Liver (tissue), 7 donors: ENCODE measurements at regions not wholly inside any gene's neighbourhood (a gene's known extent, or its start where the extent isn't known, plus 50 kb on each side); places are given as distances from the start of the nearest gene placed in this dataset.

ENCODE experiments used
- DNase-seq: peaks from one replicate; pipeline ENCODE4 v3.0.0-alpha.2; 2017; ENCODE audit warnings: low spot score
- H3K27ac ChIP-seq, 2 donors: one replicate each; pipeline ENCODE4 v1.7.0; 2013; ENCODE audit warnings: inconsistent platforms in 2 of 2, low read length in 2 of 2, control low read depth in 1 of 2, low read depth in 1 of 2, mild to moderate bottlenecking in 1 of 2
- H3K27me3 ChIP-seq, 4 donors: one replicate each; pipeline versions ENCODE4 v1.6.1 to v1.7.0; 2013; ENCODE audit warnings: low read length in 3 of 4, inconsistent platforms in 1 of 4, mild to moderate bottlenecking in 1 of 4, moderate library complexity in 1 of 4; ENCODE audit not compliant: control insufficient read depth in 4 of 4, insufficient read depth in 4 of 4
- H3K36me3 ChIP-seq, 4 donors: one replicate each; pipeline versions ENCODE4 v1.6.1 to v1.7.0; 2013; ENCODE audit warnings: low read length in 3 of 4, mild to moderate bottlenecking in 3 of 4, low read depth in 1 of 4, moderate library complexity in 1 of 4; ENCODE audit not compliant: control insufficient read depth in 4 of 4, insufficient read depth in 3 of 4
- H3K4me1 ChIP-seq, 4 donors: one replicate each; pipeline versions ENCODE4 v1.6.1 to v1.7.0; 2013; ENCODE audit warnings: low read length in 3 of 4, mild to moderate bottlenecking in 3 of 4, moderate library complexity in 1 of 4; ENCODE audit not compliant: control insufficient read depth in 4 of 4, insufficient read depth in 4 of 4
- H3K4me3 ChIP-seq, 3 donors: one replicate each; pipeline versions ENCODE4 v1.6.1 to v1.7.0; 2013; ENCODE audit warnings: low read length in 3 of 3, control low read depth in 1 of 3, low read depth in 1 of 3, mild to moderate bottlenecking in 1 of 3
- H3K9ac ChIP-seq, 2 donors: one replicate each; pipeline ENCODE4 v1.7.0; 2013; ENCODE audit warnings: low read length in 2 of 2, mild to moderate bottlenecking in 2 of 2, moderate library complexity in 2 of 2, control low read depth in 1 of 2, low read depth in 1 of 2
- H3K9me3 ChIP-seq, 4 donors: one replicate each; pipeline versions ENCODE4 v1.6.1 to v1.7.0; 2013; ENCODE audit warnings: low read length in 3 of 4; ENCODE audit not compliant: control insufficient read depth in 4 of 4
- ATF3 ChIP-seq: IDR thresholded peaks from 2 replicates; pipeline ENCODE4 v1.6.1; 2016; ENCODE audit warnings: antibody characterized with exemption
- EGR1 ChIP-seq, 2 donors: IDR thresholded peaks; 2 replicates each; pipeline ENCODE4 v1.6.1; 2016 to 2018; ENCODE audit warnings: antibody characterized with exemption in 2 of 2, low read depth in 2 of 2
- FOXA2 ChIP-seq: IDR thresholded peaks from 2 replicates; pipeline ENCODE4 v1.6.1; 2016; ENCODE audit warnings: antibody characterized with exemption
- GABPA ChIP-seq, 2 donors: IDR thresholded peaks in 1 of 2; conservative IDR thresholded peaks in 1 of 2; 2 replicates each; pipeline ENCODE4 v1.6.1; 2016; ENCODE audit warnings: antibody characterized with exemption in 2 of 2, mild to moderate bottlenecking in 1 of 2, moderate library complexity in 1 of 2
- HNF4A ChIP-seq, 2 donors: conservative IDR thresholded peaks; 2 replicates each; pipeline ENCODE4 v1.6.1; 2016; ENCODE audit warnings: antibody characterized with exemption in 2 of 2, mild to moderate bottlenecking in 2 of 2
- HNF4G ChIP-seq: IDR thresholded peaks from 2 replicates; pipeline ENCODE4 v1.6.1; 2016; ENCODE audit warnings: antibody characterized with exemption
- JUND ChIP-seq, 2 donors: IDR thresholded peaks; 2 replicates each; pipeline ENCODE4 v1.6.1; 2016; ENCODE audit warnings: antibody characterized with exemption in 2 of 2
- MAX ChIP-seq: IDR thresholded peaks from 2 replicates; pipeline ENCODE4 v1.6.1; 2016; ENCODE audit warnings: antibody characterized with exemption
- NR2F2 ChIP-seq: IDR thresholded peaks from 2 replicates; pipeline ENCODE4 v1.6.1; 2016; ENCODE audit warnings: antibody characterized with exemption
- RAD21 ChIP-seq, 2 donors: IDR thresholded peaks; 2 replicates each; pipeline ENCODE4 v1.6.1; 2016; ENCODE audit warnings: antibody characterized with exemption in 2 of 2, mild to moderate bottlenecking in 2 of 2
- REST ChIP-seq: IDR thresholded peaks from 2 replicates; pipeline ENCODE4 v1.6.1; 2016; ENCODE audit warnings: antibody characterized with exemption, mild to moderate bottlenecking
- RXRA ChIP-seq, 2 donors: IDR thresholded peaks; 2 replicates each; pipeline ENCODE4 v1.6.1; 2017 to 2018; ENCODE audit warnings: antibody characterized with exemption in 2 of 2, mild to moderate bottlenecking in 1 of 2
- SP1 ChIP-seq: IDR thresholded peaks from 2 replicates; pipeline ENCODE4 v1.6.1; 2018; ENCODE audit warnings: antibody characterized with exemption, mild to moderate bottlenecking
- TAF1 ChIP-seq: conservative IDR thresholded peaks from 2 replicates; pipeline ENCODE4 v1.6.1; 2016; ENCODE audit warnings: antibody characterized with exemption, mild to moderate bottlenecking
- YY1 ChIP-seq: IDR thresholded peaks from 2 replicates; pipeline ENCODE4 v1.6.1; 2016; ENCODE audit warnings: antibody characterized with exemption, mild to moderate bottlenecking
- ZBTB33 ChIP-seq: IDR thresholded peaks from 2 replicates; pipeline ENCODE4 v1.6.1; 2016; ENCODE audit warnings: antibody characterized with exemption
- WGBS: extraction: QIAGEN DNeasy Blood & Tissue Kit; methylation state at CpG from one replicate; pipeline ENCODE4 v1.1.7; 2013; 5-methylcytosine and 5-hydroxymethylcytosine counted together
- donor health status: healthy.
- donor health status: healthy.
- donor health status: healthy.
- donor health status: healthy.

- Histone ChIP-seq H3K9ac (no peak overlapping the region), H3K36me3 (no peaks in the 10 kb centered on the region), H3K4me1 (no peaks in the 10 kb centered on the region), H3K4me3 (no peak overlapping the region), H3K27ac (no peak overlapping the region), H3K27me3 (no peaks in the 10 kb centered on the region), H3K9me3 (no peaks in the 10 kb centered on the region)
- WGBS = 61% methylated on average over 4 of the region's 4 CpGs
- TF ChIP-seq FOXA2 (no peak), HNF4G (no peak), GABPA (IDR thresholded peaks at IDR 0.05 in 1 of 2, conservative IDR thresholded peaks at IDR 0.05 in 1 of 2) (no peak), RXRA (IDR thresholded peaks at IDR 0.05) (no peak), ATF3 (no peak), TAF1 (no peak), ZBTB33 (no peak), MAX (no peak), REST (no peak), HNF4A (conservative IDR thresholded peaks at IDR 0.05) (no peak), NR2F2 (no peak), YY1 (no peak)
- DNase-seq = no peak
Measured at GRCh38 chr6:44649365-44650025, 262.0 kb downstream of the CDC5L start.

- 88% methylated on average over 6 of the region's 6 CpGs for WGBS
- peaks cover 0 to 3% (median under 1%) of the 10 kb centered on the region in 4 donors for H3K4me1 ChIP-seq
- no peak for DNase-seq
- H3K36me3 ChIP-seq = no peaks in the 10 kb centered on the region
- H3K9me3 ChIP-seq = no peaks in the 10 kb centered on the region
- TF ChIP-seq EGR1 (IDR thresholded peaks at IDR 0.05; ENCODE audit: low read depth in 2 of 2) (no peak), FOXA2 (no peak), ATF3 (no peak), SP1 (no peak), REST (no peak), RAD21 (IDR thresholded peaks at IDR 0.05) (no peak), JUND (IDR thresholded peaks at IDR 0.05) (no peak), RXRA (IDR thresholded peaks at IDR 0.05) (no peak), NR2F2 (no peak)
- H3K27ac ChIP-seq = no peak overlapping the region
- H3K4me3 ChIP-seq = no peak overlapping the region
- no peaks in the 10 kb centered on the region for H3K27me3 ChIP-seq
- no peak overlapping the region for H3K9ac ChIP-seq
Measured at GRCh38 chr6:44650495-44650894, 263.0 kb downstream of the CDC5L start.
